Chondrocyte (in vitro differentiated cells): ENCODE measurements at regions not wholly inside any gene's neighbourhood (a gene's known extent, or its start where the extent isn't known, plus 50 kb on each side); places are given as distances from the start of the nearest gene placed in this dataset.

ENCODE experiments used
- DNase-seq: peaks from one replicate; pipeline ENCODE4 v3.0.0; 2021; ENCODE audit warnings: mixed read lengths, low spot score
- H3K27ac Mint-ChIP-seq: one replicate; pipeline ENCODE4 v1.8.0; 2021; ENCODE audit warnings: mild to moderate bottlenecking, moderate library complexity, mixed read lengths; ENCODE audit not compliant: unreplicated experiment
- H3K27me3 Mint-ChIP-seq: 2 replicates; pipeline ENCODE4 v1.8.0; 2021; ENCODE audit warnings: low read depth, mixed read lengths
- H3K36me3 Mint-ChIP-seq: 2 replicates; pipeline ENCODE4 v1.8.0; 2021; ENCODE audit warnings: low read depth, mixed read lengths
- H3K4me1 Mint-ChIP-seq: 2 replicates; pipeline ENCODE4 v1.8.0; 2021; ENCODE audit warnings: low read depth, mild to moderate bottlenecking, mixed read lengths
- H3K4me3 Mint-ChIP-seq: one replicate; pipeline ENCODE4 v1.8.0; 2021; ENCODE audit warnings: mild to moderate bottlenecking, moderate library complexity, mixed read lengths; ENCODE audit not compliant: unreplicated experiment
- H3K9me3 Mint-ChIP-seq: 2 replicates; pipeline ENCODE4 v1.8.0; 2021; ENCODE audit warnings: low read depth, mixed read lengths
- CTCF ChIP-seq: fragments of 200-600 bp; sonication (generic); IDR thresholded peaks from 2 replicates; pipeline ENCODE4 v1.5.0; 2021; ENCODE audit warnings: antibody characterized with exemption, mild to moderate bottlenecking, moderate library complexity

DNA sequence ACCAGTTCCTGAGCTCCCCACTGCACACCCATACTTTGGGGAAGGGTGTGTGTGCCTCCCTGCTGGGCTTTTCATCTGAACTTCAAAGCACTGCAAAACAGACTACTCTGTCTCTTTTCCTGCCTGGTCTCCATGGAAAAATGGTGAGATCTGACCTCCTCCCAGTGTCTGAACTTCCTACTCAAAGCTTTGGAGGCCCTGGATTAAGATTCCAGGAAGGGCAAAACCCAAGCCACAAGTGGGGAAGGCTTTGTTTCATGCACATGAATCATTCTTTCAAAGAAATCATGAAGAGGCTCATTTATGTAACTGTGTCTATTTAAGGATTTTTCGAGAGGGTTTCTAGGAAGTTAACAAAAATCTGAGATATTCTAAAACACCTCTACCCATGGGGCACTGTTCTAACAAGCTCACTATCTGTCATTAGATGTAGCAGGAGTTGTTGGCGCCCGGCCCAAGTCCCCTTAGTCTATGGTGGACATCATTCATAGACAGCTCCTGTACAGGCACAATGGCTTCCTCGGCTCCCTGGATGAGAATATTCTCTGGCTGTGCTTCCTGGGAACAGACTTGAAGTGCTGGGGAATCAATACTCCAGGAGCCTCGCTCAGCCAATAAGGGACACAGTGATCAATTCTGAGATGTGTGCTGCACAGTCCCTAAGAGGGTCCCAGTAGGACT lies 224.0 kb downstream of the KTN1 start:
- Mint-ChIP-seq H3K36me3 (no peaks in the 10 kb centered on the region), H3K4me3 (no peak overlapping the region), H3K4me1 (peaks cover 5% of the 10 kb centered on the region), H3K27me3 (no peaks in the 10 kb centered on the region), H3K27ac (no peak overlapping the region), H3K9me3 (peaks cover 3% of the 10 kb centered on the region)
- no peak for DNase-seq
- no peak for TF ChIP-seq CTCF

DNA sequence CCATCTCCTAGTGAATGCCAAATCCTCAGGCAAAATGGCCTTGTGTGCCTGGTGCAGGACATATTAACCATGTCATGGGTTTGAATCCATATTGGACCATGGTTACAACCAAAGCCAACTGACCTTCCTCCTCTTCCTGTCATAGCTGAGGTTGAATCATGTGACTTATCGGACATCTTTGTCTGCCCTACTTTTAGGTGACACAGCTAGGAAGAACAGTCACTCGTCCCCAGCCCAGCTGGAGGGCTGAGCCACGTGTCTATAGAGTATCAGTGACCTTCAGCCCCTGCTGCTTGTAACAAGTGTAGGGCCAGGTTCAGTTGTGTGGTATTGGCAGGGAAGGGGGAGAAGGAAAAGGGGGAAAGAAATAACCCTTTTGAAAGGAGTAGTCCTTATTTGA lies 225.2 kb downstream of the KTN1 start:
- TF ChIP-seq CTCF = no peak

DNA sequence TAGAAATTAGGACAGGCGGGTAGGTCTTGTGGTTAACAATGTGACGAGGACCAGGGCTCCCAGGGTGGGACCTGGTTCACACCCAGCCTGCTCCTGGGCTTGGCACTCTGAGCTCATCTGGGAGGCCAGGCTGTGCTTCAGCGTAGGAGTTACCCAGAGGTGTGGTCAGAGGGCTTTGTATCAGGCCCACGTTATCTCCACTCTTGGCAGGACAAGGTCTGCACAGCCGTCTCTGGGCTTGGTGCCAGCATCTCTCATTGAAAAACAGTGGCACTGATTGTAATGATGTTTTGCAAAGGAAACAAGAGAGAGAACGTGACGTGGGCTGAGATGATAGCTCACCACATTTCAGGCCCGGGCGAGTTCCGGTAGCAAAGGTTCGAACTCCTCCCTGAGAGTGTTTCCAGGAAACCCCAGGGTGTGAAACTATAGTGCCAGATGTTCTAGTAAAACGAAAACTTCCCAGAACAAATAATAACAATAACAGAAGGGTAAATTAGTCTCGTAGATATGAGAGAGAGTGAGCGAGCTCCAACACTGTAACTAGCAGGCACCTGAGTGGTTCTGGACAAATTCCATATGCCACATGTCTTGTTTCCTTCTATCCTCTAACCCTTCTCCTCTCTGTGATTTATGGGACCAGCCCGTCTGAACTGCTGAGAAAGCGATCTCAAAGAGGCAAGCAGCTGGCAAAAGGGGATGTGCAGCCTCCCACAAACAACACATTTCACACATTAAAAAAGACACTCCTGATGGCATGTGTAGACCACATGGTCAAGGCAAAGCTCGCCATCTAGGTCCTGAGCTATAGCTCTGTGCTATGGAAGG lies 227.3 kb downstream of the KTN1 start:
- peaks cover 6% of the 10 kb centered on the region for H3K36me3 Mint-ChIP-seq
- H3K4me1 Mint-ChIP-seq = peaks cover 5% of the 10 kb centered on the region
- no peak for DNase-seq

More for the DNA sequence above, 225.2 kb downstream of the KTN1 start:
- Mint-ChIP-seq H3K27me3 (peaks cover 2% of the 10 kb centered on the region), H3K4me1 (peaks cover 5% of the 10 kb centered on the region), H3K9me3 (peaks cover 7% of the 10 kb centered on the region), H3K27ac (no peak overlapping the region), H3K4me3 (no peak overlapping the region), H3K36me3 (no peaks in the 10 kb centered on the region)
- DNase-seq = no peak

GRCh38 chr14:55807881-55808379 lies 227.9 kb downstream of the KTN1 start:
- H3K27me3 Mint-ChIP-seq = peaks cover 2% of the 10 kb centered on the region
- no peak overlapping the region for H3K27ac Mint-ChIP-seq
- H3K9me3 Mint-ChIP-seq = peaks cover 14% of the 10 kb centered on the region
- no peak overlapping the region for H3K4me3 Mint-ChIP-seq
- DNase-seq = no peak
- peaks cover 6% of the 10 kb centered on the region for H3K36me3 Mint-ChIP-seq
- H3K4me1 Mint-ChIP-seq = peaks cover 5% of the 10 kb centered on the region
- TF ChIP-seq CTCF = no peak

More for the DNA sequence above, 227.3 kb downstream of the KTN1 start:
- no peak for TF ChIP-seq CTCF
- no peak overlapping the region for H3K4me3 Mint-ChIP-seq
- no peak overlapping the region for H3K27ac Mint-ChIP-seq
- H3K9me3 Mint-ChIP-seq = peaks cover 14% of the 10 kb centered on the region
- peaks cover 2% of the 10 kb centered on the region for H3K27me3 Mint-ChIP-seq

DNA sequence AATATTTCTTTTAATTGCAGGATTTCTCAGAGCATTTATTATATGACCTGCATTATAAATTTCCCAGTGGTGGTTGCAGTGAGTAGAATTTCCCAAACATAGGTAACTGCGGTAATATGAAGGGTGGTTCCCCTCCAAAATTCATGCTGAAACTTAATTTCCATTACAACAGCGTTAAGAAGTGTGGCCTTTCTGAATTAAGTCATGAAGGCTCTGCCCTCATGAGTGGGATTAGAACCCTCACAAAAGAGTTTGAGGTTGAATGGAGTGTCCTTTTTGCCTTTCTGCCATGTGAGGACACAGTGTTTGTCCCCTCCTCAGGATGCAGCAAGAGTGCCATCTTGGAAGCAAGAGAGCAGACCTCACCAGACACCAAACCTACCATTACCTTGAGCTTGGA lies 233.6 kb downstream of the KTN1 start:
- H3K9me3 Mint-ChIP-seq = peaks cover 21% of the 10 kb centered on the region
- H3K4me3 Mint-ChIP-seq = no peak overlapping the region
- no peak for TF ChIP-seq CTCF
- no peak overlapping the region for H3K27ac Mint-ChIP-seq
- H3K36me3 Mint-ChIP-seq = peaks cover 6% of the 10 kb centered on the region
- no peak for DNase-seq
- peaks cover 2% of the 10 kb centered on the region for H3K27me3 Mint-ChIP-seq
- H3K4me1 Mint-ChIP-seq = peaks cover 13% of the 10 kb centered on the region
